Renal pelvis (tissue), 1 donor: ENCODE measurements at regions not wholly inside any gene's neighbourhood (a gene's known extent, or its start where the extent isn't known, plus 50 kb on each side); places are given as distances from the start of the nearest gene placed in this dataset.
"Not testable (repeated sequence)": the region's sequence is repeated elsewhere in the genome, so short reads cannot be mapped to it uniquely, and the experiment has no call there.

ENCODE experiments used
- DNase-seq: peaks from one replicate; pipeline ENCODE4 v3.0.0-alpha.2; 2013

DNA sequence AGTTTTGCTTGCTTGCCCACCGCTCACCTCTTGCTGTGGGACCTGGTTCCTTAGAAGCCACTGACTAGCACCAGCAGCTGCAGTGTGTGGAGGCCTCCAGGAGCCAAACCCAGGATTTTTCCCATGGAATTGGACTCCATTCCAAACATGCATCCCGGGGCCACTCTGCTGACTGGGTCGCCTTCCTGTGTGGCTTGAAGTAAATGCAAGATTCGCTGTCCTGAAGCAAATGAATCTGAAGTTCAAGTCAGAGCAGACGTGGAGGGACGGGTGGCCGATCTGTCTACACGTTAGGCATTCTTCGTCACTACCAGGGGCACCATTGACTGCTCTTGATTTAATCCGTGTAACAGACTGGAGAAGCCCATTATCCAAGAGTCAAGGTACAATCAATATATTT is 109.0 kb downstream of the SHOX start:
- no peak for DNase-seq

DNA sequence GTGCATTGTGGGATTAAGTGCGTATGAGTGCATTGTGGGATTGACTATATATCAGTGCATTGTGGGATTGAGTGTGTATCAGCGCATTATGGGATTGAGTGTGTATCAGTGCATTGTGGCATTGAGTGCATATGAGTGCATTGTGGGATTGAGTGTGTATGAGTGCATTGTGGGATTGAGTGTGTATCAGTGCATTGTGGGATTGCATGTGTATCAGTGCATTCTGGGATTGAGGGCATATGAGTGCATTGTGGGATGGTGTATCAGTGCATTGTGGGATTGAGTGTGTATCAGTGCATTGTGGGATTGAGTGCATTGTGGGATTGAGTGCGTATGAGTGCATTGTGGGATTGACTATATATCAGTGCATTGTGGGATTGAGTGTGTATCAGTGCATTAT is 106.4 kb downstream of the SHOX start:
- not testable (repeated sequence) for DNase-seq

DNA sequence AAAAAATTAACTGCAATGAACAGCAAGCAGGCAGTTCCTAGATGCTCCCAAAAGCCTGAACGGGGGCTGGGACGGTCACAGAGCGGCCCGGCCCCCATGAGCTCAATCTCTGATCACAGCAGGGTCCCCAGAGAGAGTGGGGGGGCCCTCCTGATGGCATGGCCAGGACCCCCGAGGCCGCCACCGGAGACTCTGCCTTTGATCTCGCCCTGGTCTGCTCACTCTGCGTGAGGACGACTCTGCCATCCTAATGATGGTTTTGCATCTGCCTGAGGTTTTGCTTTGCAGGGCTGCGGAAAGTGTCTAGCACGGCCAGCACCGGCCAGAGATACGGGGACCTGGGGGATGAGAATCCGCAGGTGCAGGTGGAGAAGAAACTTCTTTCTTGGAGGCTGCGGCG is 103.8 kb downstream of the SHOX start:
- no peak for DNase-seq

DNA sequence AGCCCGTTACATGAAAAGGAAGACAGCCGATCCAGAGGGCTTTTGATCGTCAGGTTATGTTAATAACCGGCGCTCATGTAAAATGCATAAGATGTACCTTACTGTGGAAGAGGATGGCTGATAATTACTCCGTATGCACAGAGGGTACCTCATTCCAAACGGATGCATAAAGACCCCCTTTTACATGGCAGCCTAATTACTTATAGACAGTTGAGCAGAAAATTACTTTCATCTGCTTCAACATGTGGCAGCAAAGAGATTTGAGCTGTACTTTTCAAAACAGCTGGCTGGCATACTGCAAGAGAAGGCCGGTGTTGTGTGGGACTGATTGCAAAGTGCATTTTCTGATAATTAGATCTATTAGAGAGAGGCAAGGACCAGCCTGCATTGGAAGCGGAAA is 103.4 kb downstream of the SHOX start:
- DNase-seq: no peak

DNA sequence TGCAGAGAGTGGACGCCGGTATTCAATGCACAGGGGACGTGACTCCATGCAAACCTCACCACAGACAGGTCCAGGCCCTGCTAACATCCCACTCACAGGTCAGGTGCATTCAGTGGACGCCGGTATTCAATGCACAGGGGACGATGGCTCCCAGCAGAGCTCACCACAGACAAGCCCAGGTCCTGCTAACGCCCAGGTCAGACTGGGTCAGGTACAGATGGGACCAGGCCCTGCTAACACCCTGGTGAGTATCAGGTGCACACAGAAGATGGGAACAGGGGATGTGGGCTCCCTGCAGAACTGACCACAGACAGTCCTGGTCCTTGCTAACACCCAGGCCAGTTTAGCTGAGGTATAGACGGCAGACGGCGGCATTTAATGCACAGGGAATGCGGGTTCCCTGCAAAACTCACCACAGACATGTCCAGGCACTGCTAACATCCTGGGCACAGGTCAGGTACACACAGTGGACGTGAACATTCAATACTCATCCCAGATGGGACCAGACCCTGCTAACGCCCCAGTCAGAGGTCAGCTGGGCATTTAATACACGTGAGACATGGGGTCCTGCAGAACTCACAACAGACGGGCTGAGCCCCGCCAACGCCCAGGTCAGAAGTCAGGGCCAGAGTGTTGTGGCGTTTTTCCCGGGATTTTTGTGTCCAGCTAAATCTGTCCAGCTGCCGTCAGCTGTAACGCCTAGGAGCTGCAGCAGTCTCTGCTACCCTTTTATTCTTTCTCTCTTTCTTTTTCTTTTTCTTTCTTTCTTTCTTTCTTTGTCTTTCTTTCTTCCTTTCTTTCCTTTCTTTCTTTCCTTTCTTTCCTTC is 99.2 kb downstream of the SHOX start:
- DNase-seq: no peak

DNA sequence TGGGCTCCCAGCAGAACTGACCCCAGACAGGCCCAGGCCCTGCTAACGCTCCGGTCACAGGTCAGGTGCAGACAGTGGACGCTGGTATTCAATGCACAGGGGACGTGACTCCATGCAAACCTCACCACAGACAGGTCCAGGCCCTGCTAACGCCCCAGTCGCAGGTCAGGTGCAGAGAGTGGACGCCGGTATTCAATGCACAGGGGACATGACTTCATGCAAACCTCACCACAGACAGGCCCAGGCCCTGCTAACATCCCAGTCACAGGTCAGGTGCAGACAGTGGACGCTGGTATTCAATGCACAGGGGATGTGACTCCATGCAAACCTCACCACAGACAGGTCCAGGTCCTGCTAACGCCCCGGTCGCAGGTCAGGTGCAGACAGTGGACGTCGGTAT is 98.5 kb downstream of the SHOX start:
- not testable (repeated sequence) for DNase-seq

DNA sequence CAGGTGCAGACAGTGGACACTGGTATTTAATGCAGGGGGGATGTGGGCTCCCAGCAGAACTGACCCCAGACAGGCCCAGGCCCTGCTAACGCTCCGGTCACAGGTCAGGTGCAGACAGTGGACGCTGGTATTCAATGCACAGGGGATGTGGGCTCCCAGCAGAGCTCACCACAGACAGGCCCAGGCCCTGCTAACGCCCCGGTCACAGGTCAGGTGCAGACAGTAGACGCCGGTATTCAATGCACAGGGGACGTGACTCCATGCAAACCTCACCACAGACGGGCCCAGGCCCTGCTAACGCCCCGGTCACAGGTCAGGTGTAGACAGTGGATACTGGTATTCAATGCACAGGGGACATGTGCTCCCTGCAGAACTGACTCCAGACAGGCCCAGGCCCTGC is 98.0 kb downstream of the SHOX start:
- DNase-seq: not testable (repeated sequence)

DNA sequence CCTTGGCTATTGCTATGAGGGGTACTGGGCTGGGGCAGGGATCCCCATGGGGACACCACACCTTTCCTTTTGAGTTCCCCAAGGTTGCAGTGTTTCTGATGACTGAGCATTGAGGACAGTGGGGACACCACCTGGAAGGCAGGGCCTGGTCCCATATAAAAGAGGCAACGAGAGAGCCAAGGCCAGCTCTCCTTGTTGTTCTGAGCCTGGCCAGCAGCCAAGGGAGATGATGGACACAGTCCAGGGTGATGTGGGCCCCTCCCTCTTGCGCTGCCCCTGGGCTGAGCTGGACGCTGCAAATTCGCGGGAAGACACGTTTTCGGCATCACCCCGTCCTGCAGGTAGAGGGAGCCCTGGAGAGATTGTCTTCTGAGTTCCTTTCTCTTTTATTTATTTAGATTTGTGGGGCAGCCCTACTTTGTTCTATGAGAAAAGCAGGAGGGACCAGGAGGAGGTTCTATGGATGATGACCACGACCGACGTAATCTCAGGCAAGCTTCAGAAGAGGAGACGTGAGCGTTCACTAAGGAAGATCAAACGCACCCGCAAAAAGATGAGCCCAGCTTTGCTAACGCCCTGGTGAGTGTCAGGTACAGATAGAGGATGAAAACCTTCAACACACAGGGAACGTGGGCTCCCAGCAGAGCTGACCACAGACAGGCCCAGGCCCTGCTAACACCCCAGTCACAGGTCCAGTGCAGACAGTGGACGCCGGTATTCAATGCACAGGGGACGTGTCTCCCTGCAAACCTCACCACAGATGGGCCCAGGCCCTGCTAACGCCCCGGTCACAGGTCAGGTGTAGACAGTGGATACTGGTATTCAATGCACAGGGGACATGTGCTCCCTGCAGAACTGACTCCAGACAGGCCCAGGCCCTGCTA is 97.4 kb downstream of the SHOX start:
- DNase-seq: no peak

DNA sequence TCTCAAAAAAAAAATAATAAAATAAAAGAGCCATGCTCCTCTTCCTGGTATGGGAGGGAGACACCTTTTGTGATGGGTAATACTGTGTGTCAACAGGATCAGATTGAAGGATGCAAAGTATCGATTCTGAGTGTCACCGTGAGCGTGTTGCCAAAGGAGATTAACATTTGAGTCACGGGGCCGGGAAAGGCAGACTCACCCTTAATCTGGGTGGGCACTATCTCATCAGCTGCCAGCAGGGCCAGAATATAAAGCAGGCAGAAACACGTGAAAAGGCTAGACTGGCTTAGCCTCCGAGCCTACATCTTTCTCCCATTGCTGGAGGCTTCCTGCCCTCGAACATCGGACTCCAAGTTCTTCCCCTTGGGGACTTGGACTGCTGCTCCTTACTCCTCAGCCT is 95.4 kb downstream of the SHOX start:
- no peak for DNase-seq

DNA sequence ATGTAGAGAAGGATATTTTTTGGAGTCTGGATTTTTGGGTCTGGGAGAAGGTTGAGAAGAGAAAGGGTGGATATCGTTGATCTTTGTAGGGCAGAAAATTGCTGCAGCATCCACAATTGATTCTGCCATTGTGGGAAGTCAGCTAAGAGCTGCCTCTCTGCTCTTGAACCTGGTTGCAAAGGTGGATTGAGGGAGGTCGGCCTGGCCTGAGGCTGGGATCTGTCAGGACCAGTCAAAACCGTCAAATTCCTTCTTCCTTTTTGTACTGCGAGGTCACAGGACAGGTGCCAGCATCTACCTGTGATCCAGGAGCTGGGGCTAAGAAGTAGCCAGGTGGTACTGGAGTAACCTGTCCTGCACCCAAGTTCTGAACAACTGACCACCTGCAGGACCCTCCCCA is 93.7 kb downstream of the SHOX start:
- no peak for DNase-seq

DNA sequence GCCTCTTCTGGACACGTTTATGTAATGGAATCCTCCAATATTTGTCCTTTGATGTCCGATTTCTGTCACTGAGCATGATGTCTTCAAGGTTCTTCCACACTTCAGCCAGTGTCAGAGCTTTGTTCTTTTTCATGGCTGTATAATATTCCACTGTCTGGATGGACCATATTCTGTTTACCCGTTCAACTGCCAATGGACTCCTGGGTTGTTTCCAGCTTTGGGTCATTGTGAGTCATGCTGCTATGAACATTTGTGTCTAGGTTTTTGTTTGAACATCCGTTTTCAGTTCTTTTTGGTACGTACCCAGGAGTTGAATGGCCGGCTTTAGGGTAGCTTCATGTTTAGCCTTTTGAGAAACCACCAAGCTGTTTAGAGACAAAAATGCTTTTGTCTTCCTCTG is 93.2 kb downstream of the SHOX start:
- no peak for DNase-seq

DNA sequence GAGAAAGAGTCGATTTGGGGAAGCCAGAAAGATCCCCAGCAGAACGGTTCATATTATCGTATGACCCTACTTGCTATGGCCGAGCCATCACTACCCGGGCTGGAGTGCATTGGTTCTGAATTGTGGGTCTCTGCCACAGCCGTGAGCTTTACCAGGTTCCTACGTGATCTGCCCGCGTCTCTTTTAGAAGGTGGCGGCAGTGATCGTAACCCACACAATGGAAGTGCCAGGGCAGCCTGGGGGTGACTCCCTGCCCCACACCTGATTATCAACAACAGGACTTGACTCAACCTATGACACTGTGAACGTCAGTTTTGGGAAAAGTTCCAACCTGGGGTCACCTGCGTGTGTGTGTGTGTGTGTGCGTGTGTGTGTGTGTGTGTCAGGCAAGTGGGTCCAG is 90.8 kb downstream of the SHOX start:
- DNase-seq: no peak

DNA sequence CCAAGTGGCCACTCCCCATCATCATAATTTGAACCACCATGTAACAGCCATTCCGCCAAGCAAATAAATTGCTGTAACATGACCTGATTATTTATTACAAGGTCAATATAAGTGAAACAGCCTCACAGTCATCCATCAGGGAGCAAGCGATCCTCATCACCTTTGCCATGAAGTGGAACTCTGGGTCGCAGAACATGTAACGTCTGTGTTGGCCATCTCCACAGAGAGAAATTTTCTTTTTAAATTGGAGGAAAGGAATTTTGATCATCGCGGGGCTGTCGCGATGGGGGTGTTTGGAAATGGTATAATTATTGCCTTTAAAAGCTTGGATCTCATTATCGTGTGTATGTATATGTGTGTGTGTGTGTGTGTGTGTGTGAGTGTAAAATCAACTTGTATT is 90.2 kb downstream of the SHOX start:
- DNase-seq: no peak

DNA sequence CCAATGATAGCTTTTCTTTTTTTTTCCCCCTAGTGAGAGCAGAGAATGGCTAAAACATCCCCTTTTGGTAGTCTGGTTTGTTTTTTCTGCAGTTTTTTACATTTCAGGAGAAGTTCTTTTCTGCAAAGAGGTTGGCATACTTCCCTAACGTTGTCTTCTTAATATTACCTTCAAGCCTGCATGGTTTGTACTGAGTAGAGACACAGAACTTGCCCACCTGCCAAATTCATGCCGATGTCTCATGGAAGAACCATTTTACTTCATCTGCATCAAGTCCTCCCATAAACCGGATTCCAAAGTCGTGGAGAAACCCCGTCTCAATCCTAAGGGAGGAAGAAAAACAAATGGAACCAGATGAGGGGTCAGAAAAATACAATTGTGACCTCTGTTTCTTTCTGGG is 89.7 kb downstream of the SHOX start:
- no peak for DNase-seq

DNA sequence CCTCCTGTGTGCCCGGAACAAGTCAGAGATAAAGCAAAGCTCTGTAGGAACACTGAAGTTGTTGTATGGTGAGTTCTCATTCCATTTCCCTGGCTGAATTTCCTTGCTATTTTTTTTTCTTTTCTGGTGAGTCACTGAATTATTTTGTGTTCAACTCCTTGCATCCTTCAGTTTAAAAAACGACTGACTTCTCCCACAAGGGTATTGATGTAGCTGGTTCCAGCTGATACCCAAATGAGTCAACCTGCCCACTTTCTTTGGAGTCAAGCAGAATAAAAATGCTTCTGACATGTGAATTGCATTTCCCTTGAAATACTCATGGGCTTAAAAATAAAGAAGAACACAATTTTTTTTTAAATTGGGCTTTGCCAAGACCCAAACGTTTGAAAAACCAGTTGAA is 85.5 kb downstream of the SHOX start:
- DNase-seq: no peak

DNA sequence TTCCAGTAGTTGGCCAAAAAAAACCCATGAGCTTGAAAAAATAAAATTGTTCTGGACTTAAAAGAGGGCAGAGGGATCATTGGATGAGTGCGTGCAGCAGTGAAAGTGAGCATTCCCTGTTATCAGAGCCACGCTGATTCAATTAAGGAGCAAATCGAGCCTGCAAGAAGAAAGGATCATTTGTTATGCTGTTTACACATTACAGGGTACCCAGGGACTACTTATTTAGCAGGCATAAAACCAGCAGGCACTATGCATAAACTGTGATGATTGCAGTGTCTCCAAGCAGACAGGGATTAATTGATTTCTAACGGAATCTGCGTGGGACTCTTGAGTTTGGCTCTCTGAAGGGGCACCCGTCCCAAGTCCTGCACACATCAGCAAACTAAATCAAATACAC is 83.5 kb downstream of the SHOX start:
- DNase-seq: no peak
